NT2/D1 (cell line): ENCODE measurements at regions not wholly inside any gene's neighbourhood (a gene's known extent, or its start where the extent isn't known, plus 50 kb on each side); places are given as distances from the start of the nearest gene placed in this dataset.

Experiments
- SUZ12 ChIP-seq: IDR thresholded peaks from 2 replicates; pipeline ENCODE4 v1.6.1; 2011; ENCODE audit not compliant: insufficient read length, insufficient read depth; ENCODE audit errors: extremely low read depth
- YY1 ChIP-seq: IDR thresholded peaks from 2 replicates; pipeline ENCODE4 v1.6.1; 2011; ENCODE audit not compliant: insufficient read length, insufficient read depth
- ZNF274 ChIP-seq: IDR thresholded peaks from 2 replicates; pipeline ENCODE4 v1.6.1; 2011; ENCODE audit warnings: mild to moderate bottlenecking, low read depth, low read length

- no peak for TF ChIP-seq SUZ12
- TF ChIP-seq ZNF274: no peak
- no peak for TF ChIP-seq YY1
Observed at GRCh38 chr6:147015674-147016073, 188.5 kb upstream of the STXBP5 start.
